ENCODE measurements at regions not wholly inside any gene's neighbourhood (a gene's known extent, or its start where the extent isn't known, plus 50 kb on each side); places are given as distances from the start of the nearest gene placed in this dataset.

- intact Hi-C loops (cut with micrococcal nuclease; ENCODE audit: unreplicated experiment) = no loop called here
- H3K36me3 ChIP-seq (ENCODE audit: insufficient read depth, low read length) = no peaks in the 10 kb centered on the region
- no TSS peak for BruUV-seq (replicated peaks)
- no peaks in the 10 kb centered on the region for H3K79me2 ChIP-seq (ENCODE audit: insufficient read depth, low read depth, low read length)
- H4K20me1 ChIP-seq (ENCODE audit: insufficient read depth, low read length) = no peaks in the 10 kb centered on the region
- ChIA-PET POLR2A (no interaction called here), CTCF (ENCODE audit: unreplicated experiment) (no interaction called here)
- H3K4me3 ChIP-seq (ENCODE audit: low read depth, low read length, poor library complexity, severe bottlenecking) = no peak overlapping the region
- H3K27ac ChIP-seq (ENCODE audit: low read depth, low read length, poor library complexity, severe bottlenecking) = no peak overlapping the region
- no peak for DNase-seq (ENCODE audit: low spot score)
- H3K4me2 ChIP-seq (ENCODE audit: low read length) = no peak overlapping the region
- TF ChIP-seq CTCF (conservative IDR thresholded peaks at IDR 0.05; ENCODE audit: low read length) = no peak
- no peak for TF ChIP-seq EZH2phosphoT487 (IDR thresholded peaks at IDR 0.05; ENCODE audit: borderline replicate concordance, low read depth, low read length)
- H3K9me2 ChIP-seq (ENCODE audit: insufficient read depth, low read length) = no peaks in the 10 kb centered on the region
- no peaks in the 10 kb centered on the region for H3K9me3 ChIP-seq (ENCODE audit: low read length)
- H2AFZ ChIP-seq (ENCODE audit: low read length) = no peak overlapping the region
- H3K4me1 ChIP-seq (ENCODE audit: insufficient read depth, low read length, poor library complexity, severe bottlenecking) = no peaks in the 10 kb centered on the region
These were observed 216.4 kb upstream of the MYT1L start for GRCh38 chr2:2547451-2547850.

GRCh38 chr2:2546046-2546445, 215.0 kb upstream of the MYT1L start:
- Histone ChIP-seq H3K79me2 (ENCODE audit: insufficient read depth, low read depth, low read length) (no peaks in the 10 kb centered on the region), H4K20me1 (ENCODE audit: insufficient read depth, low read length) (no peaks in the 10 kb centered on the region), H3K36me3 (ENCODE audit: insufficient read depth, low read length) (no peaks in the 10 kb centered on the region), H3K4me2 (ENCODE audit: low read length) (no peak overlapping the region), H3K9me3 (ENCODE audit: low read length) (no peaks in the 10 kb centered on the region), H3K4me3 (ENCODE audit: low read depth, low read length, poor library complexity, severe bottlenecking) (no peak overlapping the region), H2AFZ (ENCODE audit: low read length) (no peak overlapping the region), H3K27ac (ENCODE audit: low read depth, low read length, poor library complexity, severe bottlenecking) (no peak overlapping the region), H3K4me1 (ENCODE audit: insufficient read depth, low read length, poor library complexity, severe bottlenecking) (no peaks in the 10 kb centered on the region), H3K9me2 (ENCODE audit: insufficient read depth, low read length) (no peaks in the 10 kb centered on the region)
- intact Hi-C loops (cut with micrococcal nuclease; ENCODE audit: unreplicated experiment) = no loop called here
- BruUV-seq (replicated peaks) = no TSS peak
- TF ChIP-seq CTCF (conservative IDR thresholded peaks at IDR 0.05; ENCODE audit: low read length) (no peak), EZH2phosphoT487 (IDR thresholded peaks at IDR 0.05; ENCODE audit: borderline replicate concordance, low read depth, low read length) (no peak)
- DNase-seq (ENCODE audit: low spot score) = no peak
- ChIA-PET CTCF (ENCODE audit: unreplicated experiment) (no interaction called here), POLR2A (no interaction called here)

- no peak overlapping the region for H2AFZ ChIP-seq (ENCODE audit: low read length)
- no peaks in the 10 kb centered on the region for H3K79me2 ChIP-seq (ENCODE audit: insufficient read depth, low read depth, low read length)
- POLR2A ChIA-PET = interaction anchor here (0.6 to 0.7 kb wide), 4 partner anchors 9 to 713 kb away, joined by 3 to 4 read pairs (median 3); no protein-coding TSS in a partner anchor
- intact Hi-C loops (cut with micrococcal nuclease; ENCODE audit: unreplicated experiment) = no loop called here
- no peaks in the 10 kb centered on the region for H3K9me2 ChIP-seq (ENCODE audit: insufficient read depth, low read length)
- DNase-seq (ENCODE audit: low spot score) = no peak
- H4K20me1 ChIP-seq (ENCODE audit: insufficient read depth, low read length) = no peaks in the 10 kb centered on the region
- no peaks in the 10 kb centered on the region for H3K9me3 ChIP-seq (ENCODE audit: low read length)
- BruUV-seq (replicated peaks) = no TSS peak
- no peak overlapping the region for H3K27ac ChIP-seq (ENCODE audit: low read depth, low read length, poor library complexity, severe bottlenecking)
- no peaks in the 10 kb centered on the region for H3K4me1 ChIP-seq (ENCODE audit: insufficient read depth, low read length, poor library complexity, severe bottlenecking)
- CTCF ChIA-PET (ENCODE audit: unreplicated experiment) = no interaction called here
- no peak overlapping the region for H3K4me3 ChIP-seq (ENCODE audit: low read depth, low read length, poor library complexity, severe bottlenecking)
- H3K4me2 ChIP-seq (ENCODE audit: low read length) = no peak overlapping the region
- TF ChIP-seq EZH2phosphoT487 (IDR thresholded peaks at IDR 0.05; ENCODE audit: borderline replicate concordance, low read depth, low read length) (no peak), CTCF (conservative IDR thresholded peaks at IDR 0.05; ENCODE audit: low read length) (no peak)
- no peaks in the 10 kb centered on the region for H3K36me3 ChIP-seq (ENCODE audit: insufficient read depth, low read length)
These were observed 212.0 kb upstream of the MYT1L start for GRCh38 chr2:2542966-2543611.
